H1 (cell line): ENCODE measurements at regions not wholly inside any gene's neighbourhood (a gene's known extent, or its start where the extent isn't known, plus 50 kb on each side); places are given as distances from the start of the nearest gene placed in this dataset.

Experiments used
- CTCF ChIA-PET: fragments of 300-600 bp; sonication (Branson Sonifier 250); formaldehyde crosslinking; loops from one replicate; lab custom pipeline; 2021; ENCODE audit not compliant: partially characterized antibody; lab: Charles Lee
- POLR2A ChIA-PET: fragments of 300-600 bp; sonication (Branson Sonifier 250); formaldehyde crosslinking; loops from one replicate; lab custom pipeline; 2021; ENCODE audit warnings: inconsistent platforms; ENCODE audit not compliant: partially characterized antibody; lab: Charles Lee
- DNase-seq, 2 experiments: peaks; one replicate each; pipeline versions ENCODE4 v3.0.0 to v3.0.0-alpha.2; 2010 to 2022; ENCODE audit warnings: low spot score in 2 of 2, low read depth in 1 of 2, mixed read lengths in 1 of 2
- FAIRE-seq: peaks from 2 replicates; lab custom pipeline; 2011; peaks lifted over from hg19 to GRCh38; lab: Jason Lieb, UNC
- H2AFZ ChIP-seq: 2 replicates; pipeline ENCODE4 v1.8.1; 2012; ENCODE audit warnings: low read length, inconsistent platforms
- H2AK5ac ChIP-seq: 2 replicates; pipeline ENCODE4 v1.6.1; 2013; ENCODE audit warnings: low read depth, low read length
- H2BK120ac ChIP-seq: replicated peaks from 2 replicates; pipeline ENCODE3; 2013; ENCODE audit warnings: low read depth, low read length, inconsistent platforms
- H2BK12ac ChIP-seq: 2 replicates; pipeline ENCODE4 v1.6.1; 2013; ENCODE audit warnings: low read depth, low read length
- H2BK15ac ChIP-seq: 2 replicates; pipeline ENCODE4 v1.6.1; 2013; ENCODE audit warnings: low read length
- H2BK20ac ChIP-seq: 2 replicates; pipeline ENCODE4 v1.6.1; 2013; ENCODE audit warnings: low read length
- H2BK5ac ChIP-seq: 2 replicates; pipeline ENCODE4 v1.6.1; 2013; ENCODE audit warnings: low read depth, low read length
- H3K14ac ChIP-seq: 2 replicates; pipeline ENCODE4 v1.6.1; 2013; ENCODE audit warnings: inconsistent platforms; ENCODE audit not compliant: insufficient read length
- H3K18ac ChIP-seq: 2 replicates; pipeline ENCODE4 v1.6.1; 2013; ENCODE audit warnings: low read length; ENCODE audit errors: extremely low read depth
- H3K23ac ChIP-seq: 2 replicates; pipeline ENCODE4 v1.6.1; 2013; ENCODE audit warnings: inconsistent platforms; ENCODE audit not compliant: insufficient read length
- H3K23me2 ChIP-seq: 2 replicates; pipeline ENCODE4 v1.6.1; 2013; ENCODE audit warnings: low read depth, low read length
- H3K27ac ChIP-seq: 2 replicates; pipeline ENCODE4 v1.6.1; 2011; ENCODE audit warnings: low read depth, low read length, inconsistent platforms
- H3K27me3 ChIP-seq, 4 experiments: replicated peaks in 1 of 4; 1 replicate in 1 of 4; 2 replicates in 3 of 4; pipeline versions ENCODE4 v1.6.1 to v1.8.1; 2011 to 2013; ENCODE audit warnings: low read length in 3 of 4, mild to moderate bottlenecking in 3 of 4, inconsistent platforms in 2 of 4, mixed read lengths in 2 of 4, moderate library complexity in 1 of 4; ENCODE audit not compliant: control insufficient read depth in 3 of 4, insufficient read depth in 3 of 4; ENCODE audit errors: extremely low read depth in 1 of 4
- H3K36me3 ChIP-seq, 4 experiments: 2 replicates each; pipeline versions ENCODE4 v1.6.1 to v1.8.1; 2011 to 2013; ENCODE audit warnings: mild to moderate bottlenecking in 4 of 4, low read length in 3 of 4, moderate library complexity in 2 of 4, control low read depth in 1 of 4, inconsistent platforms in 1 of 4; ENCODE audit not compliant: insufficient read depth in 4 of 4, control insufficient read depth in 2 of 4
- H3K4ac ChIP-seq: replicated peaks from 2 replicates; pipeline ENCODE3; 2013; ENCODE audit warnings: low read length, low read depth, mixed read lengths, inconsistent platforms; ENCODE audit not compliant: insufficient read length
- H3K4me1 ChIP-seq, 4 experiments: replicated peaks in 1 of 4; 1 replicate in 1 of 4; 2 replicates in 3 of 4; pipeline versions ENCODE4 v1.6.1 to v1.8.1; 2011 to 2013; ENCODE audit warnings: low read length in 3 of 4, inconsistent platforms in 2 of 4, mixed read lengths in 1 of 4; ENCODE audit not compliant: insufficient read depth in 4 of 4, control insufficient read depth in 3 of 4
- H3K4me2 ChIP-seq, 2 experiments: 2 replicates each; pipeline versions ENCODE4 v1.6.1 to v1.8.1; 2011 to 2013; ENCODE audit warnings: low read depth in 2 of 2, low read length in 2 of 2, control low read depth in 1 of 2, inconsistent platforms in 1 of 2, mild to moderate bottlenecking in 1 of 2; ENCODE audit not compliant: insufficient read depth in 1 of 2
- H3K4me3 ChIP-seq, 4 experiments: fragments of 200-600, 300-600 bp in 1 of 4; sonication (generic), shearing (Covaris generic), sonication (Bioruptor Twin) in 1 of 4; 2 replicates each; pipeline versions ENCODE4 v1.5.1 to v1.8.1; 2011 to 2016; ENCODE audit warnings: low read length in 4 of 4, low read depth in 3 of 4, control low read depth in 2 of 4, inconsistent platforms in 2 of 4, mild to moderate bottlenecking in 2 of 4, mixed read lengths in 1 of 4, moderate library complexity in 1 of 4; ENCODE audit not compliant: insufficient read depth in 2 of 4; ENCODE audit errors: extremely low read depth in 1 of 4
- H3K56ac ChIP-seq: replicated peaks from 2 replicates; pipeline ENCODE3; 2013; ENCODE audit warnings: low read depth, mild to moderate bottlenecking, mixed read lengths, low read length, inconsistent platforms; ENCODE audit not compliant: insufficient read length
- H3K79me1 ChIP-seq: 2 replicates; pipeline ENCODE4 v1.6.1; 2013; ENCODE audit warnings: low read depth, low read length, control low read depth
- H3K79me2 ChIP-seq, 2 experiments: 2 replicates each; pipeline versions ENCODE4 v1.6.1 to v1.8.1; 2012 to 2013; ENCODE audit warnings: low read length in 2 of 2, mild to moderate bottlenecking in 2 of 2, inconsistent platforms in 1 of 2; ENCODE audit not compliant: insufficient read depth in 2 of 2, control insufficient read depth in 1 of 2
- H3K9ac ChIP-seq, 4 experiments: replicated peaks in 1 of 4; 1 replicate in 1 of 4; 2 replicates in 3 of 4; pipeline versions ENCODE4 v1.6.1 to v1.8.1; 2011 to 2013; ENCODE audit warnings: low read depth in 3 of 4, low read length in 3 of 4, control low read depth in 2 of 4, mild to moderate bottlenecking in 2 of 4, moderate library complexity in 2 of 4, inconsistent platforms in 1 of 4; ENCODE audit errors: extremely low read depth in 1 of 4
- H3K9me3 ChIP-seq, 2 experiments: 2 replicates each; pipeline versions ENCODE4 v1.6.1 to v1.8.1; 2012 to 2013; ENCODE audit warnings: mild to moderate bottlenecking in 2 of 2, moderate library complexity in 2 of 2, control low read depth in 1 of 2, inconsistent platforms in 1 of 2, low read depth in 1 of 2, low read length in 1 of 2, mixed read lengths in 1 of 2; ENCODE audit not compliant: insufficient read depth in 2 of 2
- H4K20me1 ChIP-seq, 2 experiments: replicated peaks in 1 of 2; 2 replicates each; pipeline versions ENCODE3 to v1.8.1; 2011 to 2013; ENCODE audit warnings: inconsistent platforms in 2 of 2, low read length in 2 of 2, mild to moderate bottlenecking in 1 of 2; ENCODE audit not compliant: insufficient read depth in 2 of 2, control insufficient read depth in 1 of 2
- H4K5ac ChIP-seq: 2 replicates; pipeline ENCODE4 v1.6.1; 2013; ENCODE audit warnings: low read length, low read depth, mixed read lengths, inconsistent platforms; ENCODE audit not compliant: insufficient read length
- H4K8ac ChIP-seq: 2 replicates; pipeline ENCODE4 v1.8.0; 2013; ENCODE audit warnings: mild to moderate bottlenecking, moderate library complexity, low read length, inconsistent platforms; ENCODE audit not compliant: insufficient read depth; ENCODE audit errors: extremely low read depth
- H4K91ac ChIP-seq: replicated peaks from 2 replicates; pipeline ENCODE3; 2013; ENCODE audit warnings: low read length, mixed read lengths, inconsistent platforms; ENCODE audit not compliant: insufficient read length
- WGBS, 2 experiments: shearing (Covaris generic) in 1 of 2; methylation state at CpG; one replicate each; pipeline versions ENCODE4 v1.1.6 to v1.1.7; 2013 to 2015; ENCODE audit warnings: low lambda C conversion rate in 2 of 2, mixed read lengths in 2 of 2, inconsistent platforms in 1 of 2, low coverage in 1 of 2, missing lambda C conversion rate in 1 of 2; ENCODE audit not compliant: insufficient replicate concordance in 2 of 2, insufficient coverage in 1 of 2, insufficient read length in 1 of 2; ENCODE audit errors: extremely low coverage in 1 of 2, missing lambda C conversion rate in 1 of 2; 5-methylcytosine and 5-hydroxymethylcytosine counted together
- TF ChIP-seq, protein P1 (sequence below): fragments of 300-600 bp; sonication (generic); IDR thresholded peaks from 2 replicates; pipeline ENCODE4 v1.7.1; 2012; ENCODE audit warnings: low read length, moderate library complexity, mild to moderate bottlenecking, inconsistent platforms; ENCODE audit not compliant: insufficient replicate concordance

- no peak for FAIRE-seq
- Histone ChIP-seq H2AFZ (no peak overlapping the region), H3K4me1 (peaks cover 0 to 4% (median 2%) of the 10 kb centered on the region in 4 experiments; a peak in 1 of 7 replicates)
- TF ChIP-seq, protein P1, sequence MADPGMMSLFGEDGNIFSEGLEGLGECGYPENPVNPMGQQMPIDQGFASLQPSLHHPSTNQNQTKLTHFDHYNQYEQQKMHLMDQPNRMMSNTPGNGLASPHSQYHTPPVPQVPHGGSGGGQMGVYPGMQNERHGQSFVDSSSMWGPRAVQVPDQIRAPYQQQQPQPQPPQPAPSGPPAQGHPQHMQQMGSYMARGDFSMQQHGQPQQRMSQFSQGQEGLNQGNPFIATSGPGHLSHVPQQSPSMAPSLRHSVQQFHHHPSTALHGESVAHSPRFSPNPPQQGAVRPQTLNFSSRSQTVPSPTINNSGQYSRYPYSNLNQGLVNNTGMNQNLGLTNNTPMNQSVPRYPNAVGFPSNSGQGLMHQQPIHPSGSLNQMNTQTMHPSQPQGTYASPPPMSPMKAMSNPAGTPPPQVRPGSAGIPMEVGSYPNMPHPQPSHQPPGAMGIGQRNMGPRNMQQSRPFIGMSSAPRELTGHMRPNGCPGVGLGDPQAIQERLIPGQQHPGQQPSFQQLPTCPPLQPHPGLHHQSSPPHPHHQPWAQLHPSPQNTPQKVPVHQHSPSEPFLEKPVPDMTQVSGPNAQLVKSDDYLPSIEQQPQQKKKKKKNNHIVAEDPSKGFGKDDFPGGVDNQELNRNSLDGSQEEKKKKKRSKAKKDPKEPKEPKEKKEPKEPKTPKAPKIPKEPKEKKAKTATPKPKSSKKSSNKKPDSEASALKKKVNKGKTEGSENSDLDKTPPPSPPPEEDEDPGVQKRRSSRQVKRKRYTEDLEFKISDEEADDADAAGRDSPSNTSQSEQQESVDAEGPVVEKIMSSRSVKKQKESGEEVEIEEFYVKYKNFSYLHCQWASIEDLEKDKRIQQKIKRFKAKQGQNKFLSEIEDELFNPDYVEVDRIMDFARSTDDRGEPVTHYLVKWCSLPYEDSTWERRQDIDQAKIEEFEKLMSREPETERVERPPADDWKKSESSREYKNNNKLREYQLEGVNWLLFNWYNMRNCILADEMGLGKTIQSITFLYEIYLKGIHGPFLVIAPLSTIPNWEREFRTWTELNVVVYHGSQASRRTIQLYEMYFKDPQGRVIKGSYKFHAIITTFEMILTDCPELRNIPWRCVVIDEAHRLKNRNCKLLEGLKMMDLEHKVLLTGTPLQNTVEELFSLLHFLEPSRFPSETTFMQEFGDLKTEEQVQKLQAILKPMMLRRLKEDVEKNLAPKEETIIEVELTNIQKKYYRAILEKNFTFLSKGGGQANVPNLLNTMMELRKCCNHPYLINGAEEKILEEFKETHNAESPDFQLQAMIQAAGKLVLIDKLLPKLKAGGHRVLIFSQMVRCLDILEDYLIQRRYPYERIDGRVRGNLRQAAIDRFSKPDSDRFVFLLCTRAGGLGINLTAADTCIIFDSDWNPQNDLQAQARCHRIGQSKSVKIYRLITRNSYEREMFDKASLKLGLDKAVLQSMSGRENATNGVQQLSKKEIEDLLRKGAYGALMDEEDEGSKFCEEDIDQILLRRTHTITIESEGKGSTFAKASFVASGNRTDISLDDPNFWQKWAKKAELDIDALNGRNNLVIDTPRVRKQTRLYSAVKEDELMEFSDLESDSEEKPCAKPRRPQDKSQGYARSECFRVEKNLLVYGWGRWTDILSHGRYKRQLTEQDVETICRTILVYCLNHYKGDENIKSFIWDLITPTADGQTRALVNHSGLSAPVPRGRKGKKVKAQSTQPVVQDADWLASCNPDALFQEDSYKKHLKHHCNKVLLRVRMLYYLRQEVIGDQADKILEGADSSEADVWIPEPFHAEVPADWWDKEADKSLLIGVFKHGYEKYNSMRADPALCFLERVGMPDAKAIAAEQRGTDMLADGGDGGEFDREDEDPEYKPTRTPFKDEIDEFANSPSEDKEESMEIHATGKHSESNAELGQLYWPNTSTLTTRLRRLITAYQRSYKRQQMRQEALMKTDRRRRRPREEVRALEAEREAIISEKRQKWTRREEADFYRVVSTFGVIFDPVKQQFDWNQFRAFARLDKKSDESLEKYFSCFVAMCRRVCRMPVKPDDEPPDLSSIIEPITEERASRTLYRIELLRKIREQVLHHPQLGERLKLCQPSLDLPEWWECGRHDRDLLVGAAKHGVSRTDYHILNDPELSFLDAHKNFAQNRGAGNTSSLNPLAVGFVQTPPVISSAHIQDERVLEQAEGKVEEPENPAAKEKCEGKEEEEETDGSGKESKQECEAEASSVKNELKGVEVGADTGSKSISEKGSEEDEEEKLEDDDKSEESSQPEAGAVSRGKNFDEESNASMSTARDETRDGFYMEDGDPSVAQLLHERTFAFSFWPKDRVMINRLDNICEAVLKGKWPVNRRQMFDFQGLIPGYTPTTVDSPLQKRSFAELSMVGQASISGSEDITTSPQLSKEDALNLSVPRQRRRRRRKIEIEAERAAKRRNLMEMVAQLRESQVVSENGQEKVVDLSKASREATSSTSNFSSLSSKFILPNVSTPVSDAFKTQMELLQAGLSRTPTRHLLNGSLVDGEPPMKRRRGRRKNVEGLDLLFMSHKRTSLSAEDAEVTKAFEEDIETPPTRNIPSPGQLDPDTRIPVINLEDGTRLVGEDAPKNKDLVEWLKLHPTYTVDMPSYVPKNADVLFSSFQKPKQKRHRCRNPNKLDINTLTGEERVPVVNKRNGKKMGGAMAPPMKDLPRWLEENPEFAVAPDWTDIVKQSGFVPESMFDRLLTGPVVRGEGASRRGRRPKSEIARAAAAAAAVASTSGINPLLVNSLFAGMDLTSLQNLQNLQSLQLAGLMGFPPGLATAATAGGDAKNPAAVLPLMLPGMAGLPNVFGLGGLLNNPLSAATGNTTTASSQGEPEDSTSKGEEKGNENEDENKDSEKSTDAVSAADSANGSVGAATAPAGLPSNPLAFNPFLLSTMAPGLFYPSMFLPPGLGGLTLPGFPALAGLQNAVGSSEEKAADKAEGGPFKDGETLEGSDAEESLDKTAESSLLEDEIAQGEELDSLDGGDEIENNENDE: no peak
Observed at GRCh38 chr3:168220556-168220955, 124.8 kb upstream of the GOLIM4 start.

More at GRCh38 chr3:168220556-168220955, 124.8 kb upstream of the GOLIM4 start:
- H3K56ac ChIP-seq: no peak overlapping the region
- no peaks in the 10 kb centered on the region for H3K27me3 ChIP-seq
- H3K9me3 ChIP-seq: no peaks in the 10 kb centered on the region
- POLR2A ChIA-PET: no interaction called here
- no peak overlapping the region for H2BK15ac ChIP-seq
- H3K27ac ChIP-seq: no peak overlapping the region
- no peak overlapping the region for H2BK120ac ChIP-seq
- no peak overlapping the region for H4K5ac ChIP-seq
- 89% methylated on average over 2 of the region's 2 CpGs; no CpG with 5 or more reads in 1 of the 2 experiments for WGBS, 2 experiments
- no peak overlapping the region for H3K4ac ChIP-seq
- H3K4me3 ChIP-seq: no peak overlapping the region
- H3K36me3 ChIP-seq: no peaks in the 10 kb centered on the region
- H3K4me2 ChIP-seq: no peak overlapping the region
- no peak overlapping the region for H2BK12ac ChIP-seq
- H4K8ac ChIP-seq: no peak overlapping the region
- H2BK5ac ChIP-seq: no peak overlapping the region
- no peak overlapping the region for H3K23ac ChIP-seq
- H3K79me1 ChIP-seq: no peaks in the 10 kb centered on the region
- no peak overlapping the region for H2AK5ac ChIP-seq
- no peaks in the 10 kb centered on the region for H4K20me1 ChIP-seq
- CTCF ChIA-PET: interaction anchor here (0.6 to 4.0 kb wide), 4 partner anchors 10 to 668 kb away, joined by 3 to 23 read pairs (median 3); no protein-coding TSS in a partner anchor
- no peak overlapping the region for H3K18ac ChIP-seq
- no peaks in the 10 kb centered on the region for H3K23me2 ChIP-seq
- no peak overlapping the region for H3K14ac ChIP-seq
- no peak overlapping the region for H4K91ac ChIP-seq
- DNase-seq: no peak
- H2BK20ac ChIP-seq: no peak overlapping the region
- H3K9ac ChIP-seq: no peak overlapping the region
- no peaks in the 10 kb centered on the region for H3K79me2 ChIP-seq
